ENCODE measurements at regions not wholly inside any gene's neighbourhood (a gene's known extent, or its start where the extent isn't known, plus 50 kb on each side); places are given as distances from the start of the nearest gene placed in this dataset.
"Not testable (repeated sequence)": the region's sequence is repeated elsewhere in the genome, so short reads cannot be mapped to it uniquely, and the experiment has no call there.

GRCh38 chr5:117405197-117405596, 830.6 kb upstream of the SEMA6A start:
- Mint-ChIP-seq H3K27ac (no peak overlapping the region), H3K4me3 (no peak overlapping the region), H3K4me1 (no peaks in the 10 kb centered on the region), H3K9me3 (peaks cover 4 to 9% of the 10 kb centered on the region in 2 donors), H3K27me3 (no peaks in the 10 kb centered on the region)
- ATAC-seq (no peak), DNase-seq (no peak)

GRCh38 chr5:117394506-117395157, 820.0 kb upstream of the SEMA6A start:
- peaks cover 0 to 5% of the 10 kb centered on the region in 2 donors for H3K9me3 Mint-ChIP-seq
- no peak overlapping the region for H3K27ac Mint-ChIP-seq
- no peaks in the 10 kb centered on the region for H3K4me1 Mint-ChIP-seq
- no peaks in the 10 kb centered on the region for H3K27me3 Mint-ChIP-seq
- ATAC-seq: no peak
- DNase-seq: no peak
- no peak overlapping the region for H3K4me3 Mint-ChIP-seq

GRCh38 chr5:117393125-117393524, 818.5 kb upstream of the SEMA6A start:
- DNase-seq (no peak), ATAC-seq (no peak)
- no peaks in the 10 kb centered on the region for H3K27me3 Mint-ChIP-seq
- H3K4me1 Mint-ChIP-seq: no peaks in the 10 kb centered on the region
- H3K4me3 Mint-ChIP-seq: no peak overlapping the region
- peaks cover 0 to 5% of the 10 kb centered on the region in 2 donors for H3K9me3 Mint-ChIP-seq
- no peak overlapping the region for H3K27ac Mint-ChIP-seq

- no peak overlapping the region for H3K27ac Mint-ChIP-seq
- DNase-seq: no peak
- no peak for ATAC-seq
- no peaks in the 10 kb centered on the region for H3K27me3 Mint-ChIP-seq
- no peaks in the 10 kb centered on the region for H3K4me1 Mint-ChIP-seq
- peaks cover under 1 to 4% of the 10 kb centered on the region in 2 donors for H3K9me3 Mint-ChIP-seq
- no peak overlapping the region for H3K4me3 Mint-ChIP-seq
Measured at GRCh38 chr5:117380316-117380715, 805.7 kb upstream of the SEMA6A start.

GRCh38 chr5:117379521-117379920, 804.9 kb upstream of the SEMA6A start:
- no peaks in the 10 kb centered on the region for H3K4me1 Mint-ChIP-seq
- no peak for DNase-seq
- no peaks in the 10 kb centered on the region for H3K27me3 Mint-ChIP-seq
- no peak for ATAC-seq
- H3K27ac Mint-ChIP-seq: no peak overlapping the region
- H3K9me3 Mint-ChIP-seq: peaks cover 0 to 4% of the 10 kb centered on the region in 2 donors
- no peak overlapping the region for H3K4me3 Mint-ChIP-seq

- no peak for DNase-seq
- Mint-ChIP-seq H3K4me3 (no peak overlapping the region), H3K27ac (no peak overlapping the region), H3K9me3 (peaks cover 0 to 4% of the 10 kb centered on the region in 2 donors), H3K27me3 (no peaks in the 10 kb centered on the region), H3K4me1 (no peaks in the 10 kb centered on the region)
- ATAC-seq: no peak
Measured at GRCh38 chr5:117376748-117377147, 802.1 kb upstream of the SEMA6A start.

- H3K9me3 Mint-ChIP-seq: peaks cover 0 to 5% of the 10 kb centered on the region in 2 donors
- H3K4me1 Mint-ChIP-seq: no peaks in the 10 kb centered on the region
- no peak overlapping the region for H3K4me3 Mint-ChIP-seq
- DNase-seq (no peak), ATAC-seq (no peak)
- no peak overlapping the region for H3K27ac Mint-ChIP-seq
- no peaks in the 10 kb centered on the region for H3K27me3 Mint-ChIP-seq
Measured at GRCh38 chr5:117359895-117360294, 785.3 kb upstream of the SEMA6A start.

- no peaks in the 10 kb centered on the region for H3K27me3 Mint-ChIP-seq
- DNase-seq: no peak
- no peaks in the 10 kb centered on the region for H3K4me1 Mint-ChIP-seq
- no peak for ATAC-seq
- H3K9me3 Mint-ChIP-seq: peaks cover 0 to 5% of the 10 kb centered on the region in 2 donors
- H3K27ac Mint-ChIP-seq: no peak overlapping the region
- H3K4me3 Mint-ChIP-seq: no peak overlapping the region
Measured at GRCh38 chr5:117357886-117358285, 783.3 kb upstream of the SEMA6A start.

GRCh38 chr5:117347280-117347679, 772.7 kb upstream of the SEMA6A start:
- DNase-seq (no peak), ATAC-seq (no peak)
- Mint-ChIP-seq H3K27ac (no peak overlapping the region), H3K27me3 (no peaks in the 10 kb centered on the region), H3K9me3 (peaks cover 4 to 7% of the 10 kb centered on the region in 2 donors), H3K4me1 (no peaks in the 10 kb centered on the region), H3K4me3 (no peak overlapping the region)

GRCh38 chr5:117343726-117344125, 769.1 kb upstream of the SEMA6A start:
- not testable (repeated sequence) for H3K4me3 Mint-ChIP-seq, DNase-seq, H3K4me1 Mint-ChIP-seq, ATAC-seq, H3K9me3 Mint-ChIP-seq, H3K27me3 Mint-ChIP-seq, H3K27ac Mint-ChIP-seq

- DNase-seq (no peak), ATAC-seq (no peak)
- Mint-ChIP-seq H3K27ac (no peak overlapping the region), H3K9me3 (peaks cover 0 to 4% of the 10 kb centered on the region in 2 donors), H3K4me1 (no peaks in the 10 kb centered on the region), H3K4me3 (no peak overlapping the region), H3K27me3 (no peaks in the 10 kb centered on the region)
Measured at GRCh38 chr5:117337064-117337749, 762.6 kb upstream of the SEMA6A start.

GRCh38 chr5:117336208-117336607, 761.6 kb upstream of the SEMA6A start:
- no peak for DNase-seq
- Mint-ChIP-seq H3K27me3 (no peaks in the 10 kb centered on the region), H3K27ac (no peak overlapping the region)

GRCh38 chr5:117333011-117333410, 758.4 kb upstream of the SEMA6A start:
- DNase-seq (no peak), ATAC-seq (no peak)
- H3K4me1 Mint-ChIP-seq: no peaks in the 10 kb centered on the region
- no peak overlapping the region for H3K27ac Mint-ChIP-seq
- H3K9me3 Mint-ChIP-seq: peaks cover 9 to 13% of the 10 kb centered on the region in 2 donors
- H3K4me3 Mint-ChIP-seq: no peak overlapping the region
- no peaks in the 10 kb centered on the region for H3K27me3 Mint-ChIP-seq

More at GRCh38 chr5:117336208-117336607, 761.6 kb upstream of the SEMA6A start:
- Mint-ChIP-seq H3K9me3 (peaks cover 8 to 9% of the 10 kb centered on the region in 2 donors), H3K4me3 (no peak overlapping the region), H3K4me1 (no peaks in the 10 kb centered on the region)
- ATAC-seq: no peak

- Mint-ChIP-seq H3K4me3 (no peak overlapping the region), H3K27me3 (no peaks in the 10 kb centered on the region), H3K4me1 (no peaks in the 10 kb centered on the region), H3K9me3 (peaks cover 13% of the 10 kb centered on the region in 2 donors), H3K27ac (no peak overlapping the region)
- ATAC-seq (no peak), DNase-seq (no peak)
Measured at GRCh38 chr5:117332341-117332740, 757.7 kb upstream of the SEMA6A start.

GRCh38 chr5:117327511-117327910, 752.9 kb upstream of the SEMA6A start:
- Mint-ChIP-seq H3K27me3 (no peaks in the 10 kb centered on the region), H3K9me3 (peaks cover 15 to 18% of the 10 kb centered on the region in 2 donors), H3K4me3 (no peak overlapping the region), H3K27ac (no peak overlapping the region), H3K4me1 (no peaks in the 10 kb centered on the region)
- DNase-seq (no peak), ATAC-seq (no peak)

- no peak overlapping the region for H3K4me3 Mint-ChIP-seq
- DNase-seq: no peak
- peaks cover 15 to 18% of the 10 kb centered on the region in 2 donors for H3K9me3 Mint-ChIP-seq
- no peak overlapping the region for H3K27ac Mint-ChIP-seq
- H3K27me3 Mint-ChIP-seq: no peaks in the 10 kb centered on the region
- no peaks in the 10 kb centered on the region for H3K4me1 Mint-ChIP-seq
- no peak for ATAC-seq
Measured at GRCh38 chr5:117326997-117327396, 752.4 kb upstream of the SEMA6A start.

All from stimulated activated naive CD8-positive, alpha-beta T cell treated with anti-CD3 and anti-CD28 coated beads, Interleukin-15, amount 100 ng/mL, for 72 hours (primary cell).